Loucy (cell line): ENCODE measurements at regions not wholly inside any gene's neighbourhood (a gene's known extent, or its start where the extent isn't known, plus 50 kb on each side); places are given as distances from the start of the nearest gene placed in this dataset.

Experiments
- H2AFZ ChIP-seq: fragments of 200-600 bp; sonication (generic); 2 replicates; pipeline ENCODE4 v1.6.0; 2016; ENCODE audit warnings: antibody characterized with exemption, mild to moderate bottlenecking, low read length, moderate library complexity
- H3F3A ChIP-seq: fragments of 200-600 bp; 2 replicates; pipeline ENCODE4 v1.6.0; 2016; ENCODE audit warnings: antibody characterized with exemption, low read depth, mild to moderate bottlenecking
- H3K27me3 ChIP-seq: fragments of 200-600 bp; sonication (generic); 2 replicates; pipeline ENCODE4 v1.6.1; 2014; ENCODE audit warnings: low read length, mild to moderate bottlenecking; ENCODE audit not compliant: insufficient read depth, poor library complexity, severe bottlenecking
- H3K36me3 ChIP-seq: fragments of 200-600 bp; sonication (generic); 2 replicates; pipeline ENCODE4 v1.6.1; 2016; ENCODE audit warnings: low read length; ENCODE audit not compliant: insufficient read depth
- H3K4me1 ChIP-seq: fragments of 200-600 bp; sonication (generic); 2 replicates; pipeline ENCODE4 v1.5.1; 2014; ENCODE audit warnings: low read length, mild to moderate bottlenecking; ENCODE audit not compliant: insufficient read depth, poor library complexity, severe bottlenecking
- H3K4me2 ChIP-seq: fragments of 200-600 bp; sonication (generic); 2 replicates; pipeline ENCODE4 v1.6.0; 2014; ENCODE audit warnings: antibody characterized with exemption, low read length, low read depth, mild to moderate bottlenecking; ENCODE audit not compliant: poor library complexity, severe bottlenecking
- H3K4me3 ChIP-seq: fragments of 200-600 bp; sonication (generic); 2 replicates; pipeline ENCODE4 v1.5.1; 2014; ENCODE audit warnings: low read length, mild to moderate bottlenecking, mixed read lengths; ENCODE audit not compliant: poor library complexity, severe bottlenecking
- H3K79me2 ChIP-seq: fragments of 200-600 bp; sonication (generic); 2 replicates; pipeline ENCODE4 v1.6.1; 2014; ENCODE audit warnings: low read length; ENCODE audit not compliant: insufficient read depth
- H3K9ac ChIP-seq: fragments of 200-600 bp; sonication (generic); 2 replicates; pipeline ENCODE4 v1.6.0; 2014; ENCODE audit warnings: mild to moderate bottlenecking, low read depth, low read length, moderate library complexity; ENCODE audit not compliant: poor library complexity, severe bottlenecking
- H3K9me2 ChIP-seq: fragments of 200-600 bp; sonication (generic); replicated peaks from 2 replicates; pipeline ENCODE4 v1.6.1; 2016; ENCODE audit warnings: low read depth, low read length, mixed read lengths
- H3K9me3 ChIP-seq: fragments of 200-600 bp; sonication (generic); 2 replicates; pipeline ENCODE4 v1.6.1; 2014; ENCODE audit warnings: mild to moderate bottlenecking, antibody characterized with exemption, low read length, low read depth; ENCODE audit not compliant: insufficient read depth
- H4K20me1 ChIP-seq: fragments of 200-600 bp; sonication (generic); 2 replicates; pipeline ENCODE4 v1.6.0; 2014; ENCODE audit warnings: antibody characterized with exemption, low read length, mild to moderate bottlenecking; ENCODE audit not compliant: insufficient read depth, poor library complexity, severe bottlenecking
- CTCF ChIP-seq: fragments of 200-600 bp; sonication (generic); conservative IDR thresholded peaks from 2 replicates; pipeline ENCODE4 v1.5.1; 2014; ENCODE audit warnings: mild to moderate bottlenecking, antibody characterized with exemption, low read length
- EZH2phosphoT487 ChIP-seq: fragments of 200-600 bp; IDR thresholded peaks from 2 replicates; pipeline ENCODE4 v1.6.1; 2018; ENCODE audit warnings: antibody characterized with exemption, mild to moderate bottlenecking, moderate library complexity, borderline replicate concordance

DNA sequence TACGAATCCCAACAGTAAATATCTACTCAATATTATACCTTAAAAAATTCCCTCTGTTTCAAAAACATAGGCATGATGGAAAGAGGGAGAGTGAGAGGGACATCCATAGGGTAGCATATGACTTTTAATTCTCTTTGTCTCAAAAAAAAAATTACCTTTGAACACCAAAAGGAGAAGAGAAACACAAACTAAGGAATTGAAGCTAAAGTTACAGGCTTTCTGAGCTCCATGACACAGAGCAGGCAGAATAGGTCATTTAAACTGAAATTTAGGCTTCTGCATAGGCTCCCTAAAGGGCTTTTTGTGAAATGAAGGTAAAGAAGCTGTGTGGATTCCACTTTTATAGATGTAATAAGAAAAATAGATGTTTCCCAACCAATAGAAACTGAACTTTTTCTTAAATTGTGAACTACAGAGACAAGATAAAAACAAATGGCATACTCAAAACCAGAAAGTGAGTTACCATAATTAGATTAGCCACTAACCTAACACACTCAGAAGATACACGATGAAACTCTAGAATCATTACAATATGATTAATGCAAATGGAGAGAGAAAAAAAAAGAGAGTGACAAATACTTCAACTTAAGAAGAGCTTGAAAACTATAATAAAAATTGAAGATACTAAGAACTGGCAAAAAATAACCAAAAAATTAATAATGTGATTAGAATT, 584.6 kb downstream of the GABRG1 start:
- TF ChIP-seq EZH2phosphoT487, result no peak
- TF ChIP-seq CTCF, result no peak
- H3F3A ChIP-seq, result no peaks in the 10 kb centered on the region
- H3K4me3 ChIP-seq, result no peak overlapping the region
- H3K9ac ChIP-seq, result no peak overlapping the region
- no peaks in the 10 kb centered on the region for H3K79me2 ChIP-seq
- no peaks in the 10 kb centered on the region for H3K27me3 ChIP-seq
- no peak overlapping the region for H2AFZ ChIP-seq
- H3K9me2 ChIP-seq, result no peaks in the 10 kb centered on the region
- H4K20me1 ChIP-seq, result no peaks in the 10 kb centered on the region
- no peaks in the 10 kb centered on the region for H3K4me1 ChIP-seq
- no peaks in the 10 kb centered on the region for H3K36me3 ChIP-seq
- no peak overlapping the region for H3K4me2 ChIP-seq
- no peaks in the 10 kb centered on the region for H3K9me3 ChIP-seq

DNA sequence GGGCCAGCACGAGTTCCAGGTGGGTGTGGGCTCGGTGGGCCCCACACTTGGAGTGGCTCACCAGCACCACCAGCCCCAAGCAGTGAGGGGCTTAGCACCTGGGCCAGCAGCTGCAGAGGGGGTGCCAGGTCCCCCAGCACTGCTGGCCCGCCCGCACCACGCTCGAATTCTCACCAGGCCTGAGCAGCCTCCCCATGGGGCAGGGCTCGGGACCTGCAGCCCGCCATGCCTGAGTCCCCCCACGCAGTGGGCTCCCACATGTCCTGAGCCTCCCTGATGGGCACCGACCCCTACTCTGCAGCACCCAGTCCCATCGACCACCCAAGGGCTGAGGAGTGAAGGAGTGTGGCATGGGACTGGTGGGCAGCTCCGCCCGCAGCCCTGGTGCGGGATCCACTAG, 593.4 kb downstream of the GABRG1 start:
- no peaks in the 10 kb centered on the region for H3K9me3 ChIP-seq
- no peaks in the 10 kb centered on the region for H3K4me1 ChIP-seq
- H3K79me2 ChIP-seq, result no peaks in the 10 kb centered on the region
- no peak overlapping the region for H3K4me2 ChIP-seq
- no peak overlapping the region for H3K9ac ChIP-seq
- no peaks in the 10 kb centered on the region for H3F3A ChIP-seq
- no peaks in the 10 kb centered on the region for H3K27me3 ChIP-seq
- no peak for TF ChIP-seq CTCF
- no peak for TF ChIP-seq EZH2phosphoT487
- H2AFZ ChIP-seq, result no peak overlapping the region
- no peaks in the 10 kb centered on the region for H4K20me1 ChIP-seq
- no peak overlapping the region for H3K4me3 ChIP-seq
- no peaks in the 10 kb centered on the region for H3K36me3 ChIP-seq
- no peaks in the 10 kb centered on the region for H3K9me2 ChIP-seq

GRCh38 chr4:45527160-45527559, 596.7 kb downstream of the GABRG1 start:
- no peaks in the 10 kb centered on the region for H3K9me2 ChIP-seq
- H3K4me2 ChIP-seq, result no peak overlapping the region
- H3K36me3 ChIP-seq, result no peaks in the 10 kb centered on the region
- no peaks in the 10 kb centered on the region for H3K9me3 ChIP-seq
- H3K4me3 ChIP-seq, result no peak overlapping the region
- H3K79me2 ChIP-seq, result no peaks in the 10 kb centered on the region
- no peak overlapping the region for H2AFZ ChIP-seq
- no peaks in the 10 kb centered on the region for H3F3A ChIP-seq
- H3K9ac ChIP-seq, result no peak overlapping the region
- TF ChIP-seq EZH2phosphoT487 (no peak), CTCF (no peak)
- H3K4me1 ChIP-seq, result no peaks in the 10 kb centered on the region
- H4K20me1 ChIP-seq, result no peaks in the 10 kb centered on the region
- H3K27me3 ChIP-seq, result no peaks in the 10 kb centered on the region
